Activated CD4-positive, alpha-beta memory T cell treated with anti-CD3 and anti-CD28 coated beads, Interleukin-2, amount 10 ng/mL, durations not matched to agents 7 days and 5 days (primary cell): ENCODE measurements at regions not wholly inside any gene's neighbourhood (a gene's known extent, or its start where the extent isn't known, plus 50 kb on each side); places are given as distances from the start of the nearest gene placed in this dataset.

Experiments
- CTCF ChIA-PET: fragments of 350-600 bp; sonication (Branson Sonifier 250); formaldehyde crosslinking; loops from one replicate; lab custom pipeline; 2021; ENCODE audit warnings: antibody characterized with exemption, inconsistent platforms; lab: Charles Lee
- POLR2A ChIA-PET: fragments of 350-600 bp; sonication (Branson Sonifier 250); formaldehyde crosslinking; loops from one replicate; lab custom pipeline; 2021; ENCODE audit warnings: antibody characterized with exemption; lab: Charles Lee
- DNase-seq: peaks from one replicate; pipeline ENCODE4 v3.0.0-alpha.2; 2020
- H3K27ac Mint-ChIP-seq: one replicate; pipeline ENCODE4 v1.8.0; 2021; ENCODE audit warnings: mild to moderate bottlenecking, mixed read lengths
- H3K27me3 Mint-ChIP-seq: one replicate; pipeline ENCODE4 v1.8.0; 2021; ENCODE audit warnings: mixed read lengths
- H3K36me3 Mint-ChIP-seq: one replicate; pipeline ENCODE4 v1.8.0; 2021; ENCODE audit warnings: low read depth, mixed read lengths
- H3K4me1 Mint-ChIP-seq: one replicate; pipeline ENCODE4 v1.8.0; 2021; ENCODE audit warnings: mixed read lengths
- H3K4me3 Mint-ChIP-seq: one replicate; pipeline ENCODE4 v1.8.0; 2021; ENCODE audit warnings: mild to moderate bottlenecking, mixed read lengths
- H3K9me3 Mint-ChIP-seq: one replicate; pipeline ENCODE4 v1.8.0; 2021; ENCODE audit warnings: mixed read lengths

DNA sequence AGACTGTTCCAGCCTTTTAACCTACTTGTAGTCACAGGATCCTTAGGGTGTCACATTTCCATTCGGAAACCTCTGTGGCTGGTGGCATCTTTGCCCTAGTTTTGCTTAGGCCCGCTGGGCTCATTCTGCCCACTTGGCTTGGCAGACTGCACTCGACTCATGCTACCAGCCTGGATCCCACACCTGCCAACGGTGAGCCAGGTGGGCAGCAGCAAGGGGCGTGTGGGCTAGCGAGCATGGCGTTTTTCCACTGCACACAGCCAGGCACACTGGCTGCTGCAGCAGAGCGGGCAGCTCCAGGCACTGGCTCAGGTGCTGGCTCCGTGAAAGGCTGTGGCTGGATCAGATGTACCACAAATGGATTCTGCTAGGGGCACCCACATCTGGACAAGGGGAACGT is 838.2 kb downstream of the SLITRK6 start:
- CTCF ChIA-PET, result interaction anchor here (0.7 kb wide), 1 partner anchor 853 kb away, joined by 3 read pairs; no protein-coding TSS in a partner anchor
- DNase-seq, result no peak
- POLR2A ChIA-PET, result no interaction called here
- Mint-ChIP-seq H3K27ac (no peak overlapping the region), H3K4me3 (no peak overlapping the region), H3K36me3 (no peaks in the 10 kb centered on the region), H3K9me3 (no peaks in the 10 kb centered on the region), H3K27me3 (no peaks in the 10 kb centered on the region), H3K4me1 (no peaks in the 10 kb centered on the region)

DNA sequence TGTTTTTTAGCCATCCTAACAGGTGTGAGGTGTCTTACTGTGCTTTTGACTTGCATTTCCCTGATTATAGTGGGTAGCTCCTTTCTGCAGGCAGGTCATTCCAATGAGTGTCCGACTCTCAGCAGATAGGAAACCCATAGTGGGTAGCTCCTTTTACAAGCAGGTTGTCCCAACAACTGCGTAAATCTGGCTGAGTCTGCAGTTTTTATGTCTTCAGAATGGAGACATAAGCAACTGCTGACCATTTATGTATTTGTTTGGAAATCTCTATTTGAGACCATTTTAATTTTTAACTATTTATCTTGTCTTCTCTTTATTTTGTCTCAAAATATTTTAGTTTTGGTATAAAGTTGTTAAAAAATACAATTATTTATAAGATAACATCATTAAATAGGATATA is 839.4 kb downstream of the SLITRK6 start:
- H3K9me3 Mint-ChIP-seq, result no peaks in the 10 kb centered on the region
- no peaks in the 10 kb centered on the region for H3K27me3 Mint-ChIP-seq
- DNase-seq, result no peak
- no peaks in the 10 kb centered on the region for H3K4me1 Mint-ChIP-seq
- CTCF ChIA-PET, result no interaction called here
- no peak overlapping the region for H3K4me3 Mint-ChIP-seq
- POLR2A ChIA-PET, result no interaction called here
- H3K27ac Mint-ChIP-seq, result no peak overlapping the region
- no peaks in the 10 kb centered on the region for H3K36me3 Mint-ChIP-seq

GRCh38 chr13:84954636-84955035 is 844.6 kb downstream of the SLITRK6 start:
- POLR2A ChIA-PET, result no interaction called here
- H3K36me3 Mint-ChIP-seq, result no peaks in the 10 kb centered on the region
- no peaks in the 10 kb centered on the region for H3K9me3 Mint-ChIP-seq
- no peak overlapping the region for H3K4me3 Mint-ChIP-seq
- CTCF ChIA-PET, result no interaction called here
- DNase-seq, result no peak
- no peaks in the 10 kb centered on the region for H3K27me3 Mint-ChIP-seq
- no peak overlapping the region for H3K27ac Mint-ChIP-seq
- H3K4me1 Mint-ChIP-seq, result no peaks in the 10 kb centered on the region

DNA sequence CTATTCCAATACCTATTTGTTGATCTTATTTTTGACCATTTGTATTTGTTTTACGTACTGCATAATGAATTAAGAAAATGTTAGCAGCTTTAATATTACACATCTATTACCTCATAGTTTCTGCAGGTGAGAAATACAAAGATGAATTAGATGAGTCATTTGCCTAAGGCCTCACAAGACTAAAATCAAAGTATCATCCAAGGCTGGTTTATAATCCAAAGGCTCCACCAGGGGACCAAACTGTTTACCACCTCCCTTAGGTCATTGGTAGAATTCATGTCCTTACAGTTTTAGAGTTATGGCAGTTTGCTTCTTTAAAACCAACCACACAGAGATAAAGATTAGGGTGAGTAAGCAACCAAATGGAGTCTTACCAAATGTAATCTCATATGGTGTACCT is 848.1 kb downstream of the SLITRK6 start:
- no peak overlapping the region for H3K27ac Mint-ChIP-seq
- no peaks in the 10 kb centered on the region for H3K9me3 Mint-ChIP-seq
- H3K36me3 Mint-ChIP-seq, result no peaks in the 10 kb centered on the region
- no peak for DNase-seq
- H3K4me1 Mint-ChIP-seq, result no peaks in the 10 kb centered on the region
- CTCF ChIA-PET, result no interaction called here
- H3K4me3 Mint-ChIP-seq, result no peak overlapping the region
- no peaks in the 10 kb centered on the region for H3K27me3 Mint-ChIP-seq
- POLR2A ChIA-PET, result no interaction called here

- Mint-ChIP-seq H3K4me1 (no peaks in the 10 kb centered on the region), H3K27me3 (no peaks in the 10 kb centered on the region), H3K36me3 (no peaks in the 10 kb centered on the region), H3K9me3 (no peaks in the 10 kb centered on the region), H3K27ac (no peak overlapping the region), H3K4me3 (no peak overlapping the region)
- CTCF ChIA-PET, result no interaction called here
- POLR2A ChIA-PET, result no interaction called here
- DNase-seq, result no peak
Measured at GRCh38 chr13:84946192-84946591, 853.0 kb downstream of the SLITRK6 start.

DNA sequence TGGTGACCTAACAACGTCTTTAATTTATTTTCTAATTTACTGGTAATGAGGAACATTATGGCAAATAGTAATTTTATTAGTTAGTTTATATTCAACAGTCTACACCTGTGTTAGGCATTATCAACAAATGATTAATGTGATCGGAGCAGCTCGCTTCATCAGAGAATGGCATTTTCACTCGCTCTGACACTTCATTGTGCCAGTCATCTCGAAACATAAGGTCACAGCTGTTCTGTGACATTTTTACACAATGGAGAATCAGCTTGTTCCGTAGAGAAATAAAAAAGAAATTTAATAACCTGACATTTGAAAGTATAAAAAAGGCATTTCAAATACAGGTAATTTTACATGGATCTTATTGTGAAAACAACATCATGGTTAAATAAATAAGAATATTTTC is 858.4 kb downstream of the SLITRK6 start:
- no peaks in the 10 kb centered on the region for H3K4me1 Mint-ChIP-seq
- DNase-seq, result no peak
- no peaks in the 10 kb centered on the region for H3K36me3 Mint-ChIP-seq
- H3K27ac Mint-ChIP-seq, result no peak overlapping the region
- no peaks in the 10 kb centered on the region for H3K9me3 Mint-ChIP-seq
- ChIA-PET CTCF (no interaction called here), POLR2A (no interaction called here)
- no peak overlapping the region for H3K4me3 Mint-ChIP-seq
- H3K27me3 Mint-ChIP-seq, result no peaks in the 10 kb centered on the region

DNA sequence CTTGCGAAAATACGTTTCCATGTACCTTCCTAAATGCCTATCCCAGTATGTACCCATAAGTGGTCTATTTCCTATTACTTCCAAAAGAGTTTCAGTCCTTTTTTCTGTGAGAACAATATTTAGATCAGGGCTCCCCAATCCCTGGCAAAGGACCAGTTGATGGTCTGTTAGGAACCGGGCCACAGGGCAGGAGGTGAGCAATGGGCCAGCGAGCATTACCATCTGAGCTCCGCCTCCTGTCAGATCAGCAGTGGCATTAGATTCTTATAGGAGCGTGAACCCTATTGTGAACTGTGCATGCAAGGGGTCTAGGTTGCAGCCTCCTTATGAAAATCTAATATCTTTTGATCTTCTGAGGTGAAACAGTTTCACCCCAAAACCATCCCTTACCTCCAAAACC is 859.1 kb downstream of the SLITRK6 start:
- Mint-ChIP-seq H3K27ac (no peak overlapping the region), H3K9me3 (no peaks in the 10 kb centered on the region), H3K4me1 (no peaks in the 10 kb centered on the region), H3K4me3 (no peak overlapping the region), H3K27me3 (no peaks in the 10 kb centered on the region), H3K36me3 (no peaks in the 10 kb centered on the region)
- ChIA-PET CTCF (no interaction called here), POLR2A (no interaction called here)
- no peak for DNase-seq

GRCh38 chr13:84934911-84935310 is 864.3 kb downstream of the SLITRK6 start:
- Mint-ChIP-seq H3K4me1 (no peaks in the 10 kb centered on the region), H3K27ac (no peak overlapping the region), H3K27me3 (no peaks in the 10 kb centered on the region), H3K36me3 (no peaks in the 10 kb centered on the region), H3K4me3 (no peak overlapping the region), H3K9me3 (no peaks in the 10 kb centered on the region)
- CTCF ChIA-PET, result no interaction called here
- POLR2A ChIA-PET, result no interaction called here
- DNase-seq, result no peak

GRCh38 chr13:84933797-84934196 is 865.4 kb downstream of the SLITRK6 start:
- no peaks in the 10 kb centered on the region for H3K27me3 Mint-ChIP-seq
- no peak for DNase-seq
- H3K9me3 Mint-ChIP-seq, result no peaks in the 10 kb centered on the region
- ChIA-PET CTCF (no interaction called here), POLR2A (no interaction called here)
- H3K36me3 Mint-ChIP-seq, result no peaks in the 10 kb centered on the region
- H3K4me1 Mint-ChIP-seq, result no peaks in the 10 kb centered on the region
- H3K27ac Mint-ChIP-seq, result no peak overlapping the region
- no peak overlapping the region for H3K4me3 Mint-ChIP-seq

GRCh38 chr13:84931264-84931663 is 868.0 kb downstream of the SLITRK6 start:
- DNase-seq, result no peak
- Mint-ChIP-seq H3K27me3 (no peaks in the 10 kb centered on the region), H3K27ac (no peak overlapping the region), H3K9me3 (no peaks in the 10 kb centered on the region), H3K36me3 (no peaks in the 10 kb centered on the region), H3K4me1 (no peaks in the 10 kb centered on the region), H3K4me3 (no peak overlapping the region)
- POLR2A ChIA-PET, result no interaction called here
- CTCF ChIA-PET, result no interaction called here

DNA sequence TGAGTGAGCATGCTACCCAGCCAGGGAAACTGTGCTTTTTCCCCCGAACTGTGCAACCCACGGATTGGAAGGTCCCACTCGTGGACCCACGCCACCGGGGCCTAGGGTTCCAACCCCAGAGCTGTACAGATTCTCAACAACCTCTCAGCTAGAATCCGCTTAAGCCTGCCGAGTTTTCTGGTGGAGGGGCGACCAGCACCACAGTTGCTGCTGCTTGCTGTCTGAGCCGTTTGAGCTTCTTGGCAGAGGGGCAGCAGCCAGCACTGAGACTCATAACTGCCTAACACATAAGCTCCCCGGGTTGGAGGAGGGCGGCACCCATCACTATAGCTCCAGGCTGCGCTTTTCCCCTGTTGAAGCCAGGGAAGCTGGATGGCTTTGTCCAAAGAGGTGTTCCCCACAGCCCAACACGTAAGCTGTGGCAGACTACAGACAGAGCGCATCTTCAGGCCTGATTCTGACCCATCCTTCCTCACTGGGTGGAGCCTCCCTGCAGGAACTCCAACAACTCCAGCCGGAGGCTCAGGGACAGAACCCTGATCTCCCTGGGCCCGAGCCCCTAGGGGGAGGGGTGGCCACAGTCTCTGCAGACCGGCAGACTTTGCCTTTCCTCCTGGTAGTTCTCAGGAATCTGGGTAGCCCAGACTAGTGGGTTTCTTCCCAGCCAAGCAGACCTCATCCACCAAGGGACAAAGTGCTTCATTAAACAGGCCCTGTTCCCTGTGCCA is 871.6 kb downstream of the SLITRK6 start:
- no peak overlapping the region for H3K4me3 Mint-ChIP-seq
- no peaks in the 10 kb centered on the region for H3K36me3 Mint-ChIP-seq
- CTCF ChIA-PET, result no interaction called here
- no peaks in the 10 kb centered on the region for H3K4me1 Mint-ChIP-seq
- no peaks in the 10 kb centered on the region for H3K9me3 Mint-ChIP-seq
- no peaks in the 10 kb centered on the region for H3K27me3 Mint-ChIP-seq
- POLR2A ChIA-PET, result no interaction called here
- DNase-seq, result no peak
- no peak overlapping the region for H3K27ac Mint-ChIP-seq

- H3K36me3 Mint-ChIP-seq, result no peaks in the 10 kb centered on the region
- H3K9me3 Mint-ChIP-seq, result no peaks in the 10 kb centered on the region
- DNase-seq, result no peak
- ChIA-PET POLR2A (no interaction called here), CTCF (no interaction called here)
- H3K4me3 Mint-ChIP-seq, result no peak overlapping the region
- H3K27me3 Mint-ChIP-seq, result no peaks in the 10 kb centered on the region
- no peaks in the 10 kb centered on the region for H3K4me1 Mint-ChIP-seq
- no peak overlapping the region for H3K27ac Mint-ChIP-seq
Measured at GRCh38 chr13:84925443-84925842, 873.8 kb downstream of the SLITRK6 start.

DNA sequence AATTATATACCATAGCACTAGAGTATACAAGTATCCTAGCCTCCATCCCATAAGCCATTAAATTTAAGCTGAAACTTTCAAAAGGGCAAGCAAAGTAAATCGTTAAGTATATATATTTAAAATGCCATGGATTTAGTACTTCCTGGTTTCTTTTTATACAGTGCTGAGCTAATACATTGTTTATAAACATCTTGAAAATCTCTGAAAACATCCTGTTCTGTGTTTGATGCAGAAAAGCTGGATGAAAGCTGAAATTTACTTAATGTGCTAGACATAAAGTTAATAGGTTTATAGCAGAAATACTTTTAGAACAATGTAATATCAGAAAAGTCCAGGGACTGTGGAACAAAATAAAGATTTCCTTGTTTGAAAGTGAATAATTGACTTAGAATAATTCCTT is 875.4 kb downstream of the SLITRK6 start:
- ChIA-PET CTCF (no interaction called here), POLR2A (no interaction called here)
- no peaks in the 10 kb centered on the region for H3K27me3 Mint-ChIP-seq
- no peak overlapping the region for H3K4me3 Mint-ChIP-seq
- no peak for DNase-seq
- no peaks in the 10 kb centered on the region for H3K36me3 Mint-ChIP-seq
- no peaks in the 10 kb centered on the region for H3K4me1 Mint-ChIP-seq
- no peak overlapping the region for H3K27ac Mint-ChIP-seq
- H3K9me3 Mint-ChIP-seq, result no peaks in the 10 kb centered on the region

DNA sequence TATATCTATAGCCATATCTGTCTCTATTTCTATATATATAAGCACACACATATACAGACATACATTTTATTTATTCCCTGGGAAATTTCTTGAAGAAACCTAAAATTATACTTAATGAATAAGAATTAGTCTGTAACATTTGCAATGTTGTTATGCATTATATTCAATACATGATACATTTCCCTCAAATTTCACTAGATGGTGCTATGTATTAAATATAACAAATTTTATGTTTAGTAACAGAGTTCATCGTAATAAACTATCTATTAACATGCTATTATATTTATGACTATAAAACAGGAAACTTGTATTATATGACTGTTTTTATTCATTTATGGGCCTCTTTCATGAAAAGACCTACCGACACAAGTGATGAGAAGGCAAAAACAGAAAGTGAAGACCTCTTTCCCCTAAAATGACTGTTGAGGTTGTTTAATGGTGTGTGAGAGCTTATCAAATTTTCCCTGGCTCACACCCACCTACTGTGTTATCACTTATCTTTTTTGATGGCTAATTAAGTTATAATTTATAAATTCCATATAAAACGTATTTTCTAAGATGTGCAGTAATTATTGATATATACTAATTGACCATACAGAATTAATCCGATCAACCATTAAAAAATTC is 881.9 kb downstream of the SLITRK6 start:
- Mint-ChIP-seq H3K36me3 (no peaks in the 10 kb centered on the region), H3K9me3 (no peaks in the 10 kb centered on the region), H3K27me3 (no peaks in the 10 kb centered on the region), H3K4me1 (no peaks in the 10 kb centered on the region), H3K27ac (no peak overlapping the region), H3K4me3 (no peak overlapping the region)
- ChIA-PET POLR2A (no interaction called here), CTCF (no interaction called here)
- no peak for DNase-seq
